ENCODE measurements at regions not wholly inside any gene's neighbourhood (a gene's known extent, or its start where the extent isn't known, plus 50 kb on each side); places are given as distances from the start of the nearest gene placed in this dataset.

GRCh38 chr14:95769976-95770375 lies 56.1 kb upstream of the TCL1A start:
- no peak for TF ChIP-seq CTCF (IDR thresholded peaks at IDR 0.05)
- no peak for TF ChIP-seq POLR2A (IDR thresholded peaks at IDR 0.05)

Measured in lower leg skin (tissue), 3 donors.